Esophagus squamous epithelium (tissue), 4 donors: ENCODE measurements at regions not wholly inside any gene's neighbourhood (a gene's known extent, or its start where the extent isn't known, plus 50 kb on each side); places are given as distances from the start of the nearest gene placed in this dataset.

Experiments
- POLR2A ChIP-seq, 4 donors: fragments of 450-650 bp; IDR thresholded peaks; one replicate each; pipeline ENCODE4 v1.6.1; 2017; ENCODE audit warnings: antibody characterized with exemption in 4 of 4, mild to moderate bottlenecking in 4 of 4, moderate library complexity in 3 of 4
- TF ChIP-seq, protein P1 (sequence below), 6 experiments: fragments of 450-650 bp in 4 of 6; fragments of 200-600 bp in 2 of 6; sonication (generic) in 2 of 6; IDR thresholded peaks; one replicate each; pipeline ENCODE4 v1.5.1; 2016 to 2019; ENCODE audit warnings: antibody characterized with exemption in 6 of 6, mild to moderate bottlenecking in 4 of 6, moderate library complexity in 4 of 6

DNA sequence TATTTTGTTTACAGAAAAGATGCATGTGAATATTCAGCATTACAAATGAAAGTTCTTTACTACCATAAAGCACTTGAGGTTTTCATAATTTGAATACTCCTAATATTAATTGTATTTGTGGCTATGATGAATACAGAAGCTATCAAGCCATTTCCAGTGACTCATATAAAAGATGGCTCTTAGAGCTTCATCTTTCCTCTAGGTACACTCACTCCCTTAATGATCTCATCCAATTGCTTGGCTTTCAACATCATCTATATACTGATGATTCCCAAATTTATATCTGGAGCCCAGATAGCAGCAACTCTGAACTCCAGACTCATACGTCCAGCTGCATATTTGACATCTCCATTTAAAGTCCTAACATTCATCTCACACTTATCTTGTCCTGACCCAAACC, 183.4 kb upstream of the FAM241A start:
- TF ChIP-seq, protein P1, sequence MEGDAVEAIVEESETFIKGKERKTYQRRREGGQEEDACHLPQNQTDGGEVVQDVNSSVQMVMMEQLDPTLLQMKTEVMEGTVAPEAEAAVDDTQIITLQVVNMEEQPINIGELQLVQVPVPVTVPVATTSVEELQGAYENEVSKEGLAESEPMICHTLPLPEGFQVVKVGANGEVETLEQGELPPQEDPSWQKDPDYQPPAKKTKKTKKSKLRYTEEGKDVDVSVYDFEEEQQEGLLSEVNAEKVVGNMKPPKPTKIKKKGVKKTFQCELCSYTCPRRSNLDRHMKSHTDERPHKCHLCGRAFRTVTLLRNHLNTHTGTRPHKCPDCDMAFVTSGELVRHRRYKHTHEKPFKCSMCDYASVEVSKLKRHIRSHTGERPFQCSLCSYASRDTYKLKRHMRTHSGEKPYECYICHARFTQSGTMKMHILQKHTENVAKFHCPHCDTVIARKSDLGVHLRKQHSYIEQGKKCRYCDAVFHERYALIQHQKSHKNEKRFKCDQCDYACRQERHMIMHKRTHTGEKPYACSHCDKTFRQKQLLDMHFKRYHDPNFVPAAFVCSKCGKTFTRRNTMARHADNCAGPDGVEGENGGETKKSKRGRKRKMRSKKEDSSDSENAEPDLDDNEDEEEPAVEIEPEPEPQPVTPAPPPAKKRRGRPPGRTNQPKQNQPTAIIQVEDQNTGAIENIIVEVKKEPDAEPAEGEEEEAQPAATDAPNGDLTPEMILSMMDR (IDR thresholded peaks at IDR 0.05) = no peak
- TF ChIP-seq POLR2A (IDR thresholded peaks at IDR 0.05) = no peak
